ENCODE measurements at regions not wholly inside any gene's neighbourhood (a gene's known extent, or its start where the extent isn't known, plus 50 kb on each side); places are given as distances from the start of the nearest gene placed in this dataset.
"Not testable (repeated sequence)": the region's sequence is repeated elsewhere in the genome, so short reads cannot be mapped to it uniquely, and the experiment has no call there.

DNA sequence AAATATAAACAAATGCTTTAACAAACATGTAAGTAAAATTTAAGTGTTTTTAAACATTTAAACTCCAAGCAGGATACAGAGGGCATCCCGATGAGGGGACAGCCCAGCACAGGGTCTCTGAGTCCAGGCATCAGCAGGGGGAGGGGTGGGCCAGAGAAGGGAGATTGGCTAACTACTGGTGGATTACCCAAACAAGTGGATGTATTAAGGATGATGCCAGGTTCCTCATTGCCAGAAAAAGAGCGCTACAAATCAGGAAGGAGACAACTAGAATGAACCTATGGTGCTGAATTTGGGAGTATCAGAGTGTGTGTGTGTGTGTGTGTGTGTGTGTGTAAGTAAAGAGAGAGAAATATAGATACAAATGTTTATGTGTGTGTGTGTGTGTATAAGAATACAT, 162.0 kb upstream of the RMP24 start:
- DNase-seq (no peak), ATAC-seq (ENCODE audit: insufficient read depth, low FRiP score) (no peak)
- no peak overlapping the region for H3K9ac ChIP-seq (ENCODE audit: insufficient read depth in 1 of 2, low read length in 2 of 2)
- H3K27me3 ChIP-seq (ENCODE audit: control insufficient read depth in 3 of 3, insufficient read depth in 3 of 3, low read length in 2 of 3), result no peaks in the 10 kb centered on the region
- no peaks in the 10 kb centered on the region for H3K36me3 ChIP-seq (ENCODE audit: control insufficient read depth in 4 of 4, insufficient read depth in 4 of 4, low read length in 4 of 4)
- 46 to 65% methylated on average over 2 of the region's 2 CpGs for WGBS, 2 donors
- no peak overlapping the region for H3K4me3 ChIP-seq
- TF ChIP-seq, protein P1, sequence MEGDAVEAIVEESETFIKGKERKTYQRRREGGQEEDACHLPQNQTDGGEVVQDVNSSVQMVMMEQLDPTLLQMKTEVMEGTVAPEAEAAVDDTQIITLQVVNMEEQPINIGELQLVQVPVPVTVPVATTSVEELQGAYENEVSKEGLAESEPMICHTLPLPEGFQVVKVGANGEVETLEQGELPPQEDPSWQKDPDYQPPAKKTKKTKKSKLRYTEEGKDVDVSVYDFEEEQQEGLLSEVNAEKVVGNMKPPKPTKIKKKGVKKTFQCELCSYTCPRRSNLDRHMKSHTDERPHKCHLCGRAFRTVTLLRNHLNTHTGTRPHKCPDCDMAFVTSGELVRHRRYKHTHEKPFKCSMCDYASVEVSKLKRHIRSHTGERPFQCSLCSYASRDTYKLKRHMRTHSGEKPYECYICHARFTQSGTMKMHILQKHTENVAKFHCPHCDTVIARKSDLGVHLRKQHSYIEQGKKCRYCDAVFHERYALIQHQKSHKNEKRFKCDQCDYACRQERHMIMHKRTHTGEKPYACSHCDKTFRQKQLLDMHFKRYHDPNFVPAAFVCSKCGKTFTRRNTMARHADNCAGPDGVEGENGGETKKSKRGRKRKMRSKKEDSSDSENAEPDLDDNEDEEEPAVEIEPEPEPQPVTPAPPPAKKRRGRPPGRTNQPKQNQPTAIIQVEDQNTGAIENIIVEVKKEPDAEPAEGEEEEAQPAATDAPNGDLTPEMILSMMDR (IDR thresholded peaks at IDR 0.05; ENCODE audit: control extremely low read depth, extremely low read depth), result no peak
- no peaks in the 10 kb centered on the region for H3K4me1 ChIP-seq (ENCODE audit: control insufficient read depth in 5 of 5, insufficient read depth in 5 of 5, low read length in 5 of 5)
- H3K9me3 ChIP-seq (ENCODE audit: control insufficient read depth in 4 of 4, insufficient read depth in 3 of 4, low read length in 3 of 4), result peaks cover 0 to 2% (median 0%) of the 10 kb centered on the region in 4 donors
- no peak overlapping the region for H3K27ac ChIP-seq (ENCODE audit: low read depth in 1 of 2, low read length in 1 of 2)

DNA sequence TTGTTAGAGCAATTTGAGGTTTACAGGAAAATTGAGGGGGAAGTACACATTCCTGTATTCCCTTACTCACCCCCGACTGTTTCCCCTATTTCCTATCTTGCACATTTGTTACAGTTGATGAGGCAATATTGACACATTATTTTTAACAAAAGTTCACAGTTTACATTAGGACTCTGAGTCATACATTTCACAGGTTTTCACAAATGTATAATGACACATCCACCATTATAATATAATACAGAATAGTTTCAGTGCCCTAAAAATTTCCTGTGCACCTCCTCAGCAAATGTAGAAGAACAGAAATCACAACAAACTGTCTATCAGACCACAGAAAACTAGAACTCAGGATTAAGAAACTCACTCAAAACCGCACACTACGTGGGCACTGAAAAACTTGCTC, 160.6 kb upstream of the RMP24 start:
- no peaks in the 10 kb centered on the region for H3K27me3 ChIP-seq (ENCODE audit: control insufficient read depth in 3 of 3, insufficient read depth in 3 of 3, low read length in 2 of 3)
- no peaks in the 10 kb centered on the region for H3K4me1 ChIP-seq (ENCODE audit: control insufficient read depth in 5 of 5, insufficient read depth in 5 of 5, low read length in 5 of 5)
- no peak overlapping the region for H3K9ac ChIP-seq (ENCODE audit: insufficient read depth in 1 of 2, low read length in 2 of 2)
- no peaks in the 10 kb centered on the region for H3K36me3 ChIP-seq (ENCODE audit: control insufficient read depth in 4 of 4, insufficient read depth in 4 of 4, low read length in 4 of 4)
- no peak for DNase-seq
- TF ChIP-seq, protein P1 (IDR thresholded peaks at IDR 0.05; ENCODE audit: control extremely low read depth, extremely low read depth), result no peak
- ATAC-seq (ENCODE audit: insufficient read depth, low FRiP score), result no peak
- H3K9me3 ChIP-seq (ENCODE audit: control insufficient read depth in 4 of 4, insufficient read depth in 3 of 4, low read length in 3 of 4), result no peaks in the 10 kb centered on the region
- no peak overlapping the region for H3K27ac ChIP-seq (ENCODE audit: low read depth in 1 of 2, low read length in 1 of 2)
- H3K4me3 ChIP-seq, result no peak overlapping the region
- 21 to 54% methylated on average over 3 of the region's 3 CpGs for WGBS, 2 donors

DNA sequence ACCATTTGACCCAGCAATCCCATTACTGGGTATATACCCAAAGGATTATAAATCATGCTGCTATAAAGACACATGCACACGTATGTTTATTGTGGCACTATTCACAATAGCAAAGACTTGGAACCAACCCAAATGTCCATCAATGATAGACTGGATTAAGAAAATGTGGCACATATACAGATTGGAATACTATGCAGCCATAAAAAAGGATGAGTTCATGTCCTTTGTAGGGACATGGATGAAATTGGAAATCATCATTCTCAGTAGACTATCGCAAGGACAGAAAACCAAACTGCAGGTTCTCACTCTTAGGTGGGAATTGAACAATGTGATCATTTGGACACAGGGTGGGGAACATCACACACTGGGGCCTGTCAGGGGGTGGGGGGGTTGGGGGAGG, 157.5 kb upstream of the RMP24 start:
- not testable (repeated sequence) for H3K9ac ChIP-seq (ENCODE audit: insufficient read depth in 1 of 2, low read length in 2 of 2); ATAC-seq (ENCODE audit: insufficient read depth, low FRiP score)
- WGBS, 2 donors, result 96 to 100% methylated on average over 1 of the region's 2 CpGs

DNA sequence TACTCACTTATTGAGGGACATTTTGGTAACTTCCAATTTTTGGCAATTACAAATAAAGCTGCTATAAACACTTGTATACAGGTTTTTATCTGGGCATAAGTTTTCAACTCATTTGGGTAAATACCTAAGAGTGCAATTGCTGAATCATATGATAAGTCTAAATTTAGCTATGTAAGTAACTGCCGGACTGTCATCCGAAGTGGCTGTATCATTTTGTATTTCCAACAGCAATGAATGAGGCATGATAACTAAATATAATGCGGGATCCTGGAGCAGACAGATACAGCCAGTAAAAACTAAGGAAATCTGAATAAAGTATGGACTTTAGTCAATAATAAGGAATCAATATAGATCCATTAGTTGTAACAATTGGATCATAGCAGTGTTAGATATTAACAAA, 156.5 kb upstream of the RMP24 start:
- no peak overlapping the region for H3K27ac ChIP-seq (ENCODE audit: low read depth in 1 of 2, low read length in 1 of 2)
- ATAC-seq (ENCODE audit: insufficient read depth, low FRiP score), result no peak
- TF ChIP-seq, protein P1 (IDR thresholded peaks at IDR 0.05; ENCODE audit: control extremely low read depth, extremely low read depth), result no peak
- no peak overlapping the region for H3K9ac ChIP-seq (ENCODE audit: insufficient read depth in 1 of 2, low read length in 2 of 2)
- no peak overlapping the region for H3K4me3 ChIP-seq
- H3K36me3 ChIP-seq (ENCODE audit: control insufficient read depth in 4 of 4, insufficient read depth in 4 of 4, low read length in 4 of 4), result no peaks in the 10 kb centered on the region
- 71 to 80% methylated on average over 3 of the region's 3 CpGs for WGBS, 2 donors
- H3K9me3 ChIP-seq (ENCODE audit: control insufficient read depth in 4 of 4, insufficient read depth in 3 of 4, low read length in 3 of 4), result peaks cover 0 to 2% (median 0%) of the 10 kb centered on the region in 4 donors
- DNase-seq, result no peak
- H3K27me3 ChIP-seq (ENCODE audit: control insufficient read depth in 3 of 3, insufficient read depth in 3 of 3, low read length in 2 of 3), result no peaks in the 10 kb centered on the region
- no peaks in the 10 kb centered on the region for H3K4me1 ChIP-seq (ENCODE audit: control insufficient read depth in 5 of 5, insufficient read depth in 5 of 5, low read length in 5 of 5)

More for the DNA sequence above, 157.5 kb upstream of the RMP24 start:
- not testable (repeated sequence) for H3K4me1 ChIP-seq (ENCODE audit: control insufficient read depth in 5 of 5, insufficient read depth in 5 of 5, low read length in 5 of 5); H3K36me3 ChIP-seq (ENCODE audit: control insufficient read depth in 4 of 4, insufficient read depth in 4 of 4, low read length in 4 of 4); H3K4me3 ChIP-seq; H3K27ac ChIP-seq (ENCODE audit: low read depth in 1 of 2, low read length in 1 of 2); H3K27me3 ChIP-seq (ENCODE audit: control insufficient read depth in 3 of 3, insufficient read depth in 3 of 3, low read length in 2 of 3); H3K9me3 ChIP-seq (ENCODE audit: control insufficient read depth in 4 of 4, insufficient read depth in 3 of 4, low read length in 3 of 4); DNase-seq

Data from lung (tissue), 11 donors.